Gastroesophageal sphincter (tissue), 3 donors: ENCODE measurements at regions not wholly inside any gene's neighbourhood (a gene's known extent, or its start where the extent isn't known, plus 50 kb on each side); places are given as distances from the start of the nearest gene placed in this dataset.

Experiments used
- CTCF ChIP-seq, 4 experiments: fragments of 200-600 bp in 2 of 4; fragments of 450-650 bp in 2 of 4; sonication (generic) in 1 of 4; IDR thresholded peaks; one replicate each; pipeline ENCODE4 v1.5.1; 2017 to 2019; ENCODE audit warnings: antibody characterized with exemption in 4 of 4, mild to moderate bottlenecking in 2 of 4, moderate library complexity in 2 of 4
- EP300 ChIP-seq: sonication (generic); formaldehyde crosslinking; IDR thresholded peaks from one replicate; pipeline ENCODE4 v1.6.1; 2017; ENCODE audit warnings: antibody characterized with exemption, mild to moderate bottlenecking
- POLR2A ChIP-seq, 2 donors: fragments of 450-650 bp; IDR thresholded peaks; one replicate each; pipeline ENCODE4 v1.6.1; 2017; ENCODE audit warnings: antibody characterized with exemption in 2 of 2, mild to moderate bottlenecking in 2 of 2, moderate library complexity in 1 of 2

- TF ChIP-seq CTCF (IDR thresholded peaks at IDR 0.05) = no peak
- no peak for TF ChIP-seq EP300
- no peak for TF ChIP-seq POLR2A (IDR thresholded peaks at IDR 0.05)
Measured at GRCh38 chr5:130545291-130545690, 619.8 kb downstream of the HINT1 start.
